ENCODE measurements at regions not wholly inside any gene's neighbourhood (a gene's known extent, or its start where the extent isn't known, plus 50 kb on each side); places are given as distances from the start of the nearest gene placed in this dataset.

- TF ChIP-seq CTCF (IDR thresholded peaks at IDR 0.05) (no peak), POLR2A (IDR thresholded peaks at IDR 0.05; ENCODE audit: low read depth) (no peak), POLR2AphosphoS5 (IDR thresholded peaks at IDR 0.05) (no peak)
Observed at GRCh38 chr15:77742570-77742969, 109.9 kb upstream of the LINGO1 start.
